ENCODE measurements at regions not wholly inside any gene's neighbourhood (a gene's known extent, or its start where the extent isn't known, plus 50 kb on each side); places are given as distances from the start of the nearest gene placed in this dataset.

DNA sequence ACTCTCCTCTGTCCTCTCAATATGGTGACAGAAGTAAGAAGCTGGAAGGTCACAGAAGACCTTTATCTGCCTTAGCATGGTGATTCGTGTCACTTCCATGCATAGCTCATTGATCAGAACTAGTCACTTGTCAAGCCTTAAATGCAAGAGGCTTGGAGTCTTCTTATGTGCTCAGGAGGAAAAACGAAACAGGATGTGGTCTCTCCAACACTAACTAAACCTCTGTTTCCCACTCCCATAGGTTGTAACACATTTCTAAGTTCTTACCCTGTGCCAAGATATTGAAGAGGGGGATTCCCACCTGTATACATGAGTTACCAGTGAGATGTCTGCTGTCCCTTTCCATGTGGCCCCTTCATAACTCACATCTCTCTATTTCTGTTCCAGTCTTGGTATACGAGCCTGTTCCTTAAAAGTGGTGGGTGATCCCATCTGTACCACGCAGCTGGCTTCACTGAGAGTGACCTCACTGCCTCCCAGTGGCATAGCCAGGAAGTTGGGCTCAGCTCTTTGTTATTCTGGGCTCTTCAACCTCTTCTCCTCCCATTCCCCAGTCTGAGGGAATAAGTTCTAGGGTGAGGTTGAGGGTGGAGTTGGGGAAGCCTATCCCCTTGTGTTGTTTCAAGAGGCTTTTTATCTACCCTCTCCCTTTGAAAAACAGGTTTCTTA is 203.2 kb upstream of the PPP2R3A start:
- no peak for DNase-seq (ENCODE audit: low read depth)
- no peak for TF ChIP-seq CTCF (conservative IDR thresholded peaks at IDR 0.05; ENCODE audit: low read depth, low read length)
- no peak overlapping the region for H3K4me3 ChIP-seq (ENCODE audit: low read length)

GRCh38 chr3:135766115-135766514 is 199.4 kb upstream of the PPP2R3A start:
- H3K4me3 ChIP-seq (ENCODE audit: low read length) = no peak overlapping the region
- TF ChIP-seq CTCF (conservative IDR thresholded peaks at IDR 0.05; ENCODE audit: low read depth, low read length) = no peak
- DNase-seq (ENCODE audit: low read depth) = no peak

DNA sequence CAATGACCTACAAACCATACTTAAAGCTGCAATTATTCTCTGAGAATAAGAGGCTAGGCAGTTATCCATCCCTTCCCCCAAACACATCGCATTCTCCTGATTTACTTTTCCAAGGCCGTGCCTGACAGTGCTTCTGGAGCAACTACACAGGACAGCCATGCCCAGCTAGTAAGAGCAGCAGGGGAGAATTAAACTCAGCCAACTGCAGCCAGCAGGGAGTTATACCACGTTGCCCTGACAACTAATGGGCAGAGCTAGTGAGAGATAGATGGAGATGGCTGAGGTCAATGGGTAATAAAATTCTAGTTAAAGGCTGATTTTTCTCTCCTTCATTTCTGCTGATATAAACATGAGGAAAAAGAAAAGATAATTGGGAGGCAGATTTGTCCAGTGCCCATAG is 193.8 kb upstream of the PPP2R3A start:
- no peak overlapping the region for H3K4me3 ChIP-seq (ENCODE audit: low read length)
- no peak for TF ChIP-seq CTCF (conservative IDR thresholded peaks at IDR 0.05; ENCODE audit: low read depth, low read length)
- no peak for DNase-seq (ENCODE audit: low read depth)

DNA sequence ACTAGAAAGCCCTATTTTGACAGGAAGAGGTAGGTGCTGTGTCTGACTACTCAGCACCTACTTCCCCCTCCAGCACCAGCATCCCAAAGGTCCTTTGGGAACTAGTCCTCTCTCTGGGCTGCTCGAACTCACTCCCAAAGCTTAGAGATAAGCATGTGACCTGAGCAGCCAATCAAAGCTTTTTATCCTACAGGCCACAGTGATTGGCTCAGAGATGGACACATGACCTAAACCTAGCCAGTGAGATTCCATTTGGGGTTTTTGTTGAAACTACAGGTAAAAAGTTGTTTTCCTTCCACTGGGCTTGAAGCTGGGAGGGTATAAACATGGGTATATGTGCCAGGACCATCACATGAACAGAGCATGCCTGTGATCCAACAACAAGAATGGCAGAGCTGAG is 186.5 kb upstream of the PPP2R3A start:
- H3K4me3 ChIP-seq (ENCODE audit: low read length) = no peak overlapping the region
- DNase-seq (ENCODE audit: low read depth) = no peak
- no peak for TF ChIP-seq CTCF (conservative IDR thresholded peaks at IDR 0.05; ENCODE audit: low read depth, low read length)

GRCh38 chr3:135779590-135780235 is 185.8 kb upstream of the PPP2R3A start:
- H3K4me3 ChIP-seq (ENCODE audit: low read length) = no peak overlapping the region
- TF ChIP-seq CTCF (conservative IDR thresholded peaks at IDR 0.05; ENCODE audit: low read depth, low read length) = no peak
- no peak for DNase-seq (ENCODE audit: low read depth)

GRCh38 chr3:135781026-135781815 is 184.3 kb upstream of the PPP2R3A start:
- DNase-seq (ENCODE audit: low read depth) = no peak
- H3K4me3 ChIP-seq (ENCODE audit: low read length) = no peak overlapping the region
- TF ChIP-seq CTCF (conservative IDR thresholded peaks at IDR 0.05; ENCODE audit: low read depth, low read length) = no peak

All from retinal pigment epithelial cell (primary cell).